Spleen (tissue), 11 donors: ENCODE measurements at regions not wholly inside any gene's neighbourhood (a gene's known extent, or its start where the extent isn't known, plus 50 kb on each side); places are given as distances from the start of the nearest gene placed in this dataset.

Source experiments
- DNase-seq: peaks from one replicate; pipeline ENCODE4 v3.0.0-alpha.2; 2020
- H3K27ac ChIP-seq, 8 donors: fragments of 200-600 bp; sonication (generic) in 7 of 8; 1 replicate in 4 of 8; 2 replicates in 4 of 8; pipeline versions ENCODE4 v1.5.0 to v1.8.0; 2016 to 2021; ENCODE audit warnings: inconsistent platforms in 4 of 8, mild to moderate bottlenecking in 4 of 8, moderate library complexity in 1 of 8
- H3K27me3 ChIP-seq, 7 donors: fragments of 200-600 bp; sonication (generic) in 6 of 7; replicated peaks in 1 of 7; 1 replicate in 4 of 7; 2 replicates in 3 of 7; pipeline versions ENCODE4 v1.5.0 to v1.8.0; 2016 to 2021; ENCODE audit warnings: inconsistent platforms in 3 of 7, mild to moderate bottlenecking in 1 of 7
- H3K36me3 ChIP-seq, 6 donors: fragments of 200-600 bp; sonication (generic) in 5 of 6; 1 replicate in 4 of 6; 2 replicates in 2 of 6; pipeline versions ENCODE4 v1.5.0 to v1.8.0; 2016 to 2021; ENCODE audit warnings: inconsistent platforms in 2 of 6
- H3K4me1 ChIP-seq, 6 donors: fragments of 200-600 bp; sonication (generic) in 5 of 6; 1 replicate in 3 of 6; 2 replicates in 3 of 6; pipeline versions ENCODE4 v1.5.0 to v1.8.0; 2016 to 2021; ENCODE audit warnings: inconsistent platforms in 3 of 6
- H3K4me3 ChIP-seq, 8 donors: fragments of 200-600 bp; sonication (generic) in 7 of 8; 1 replicate in 4 of 8; 2 replicates in 4 of 8; pipeline versions ENCODE4 v1.5.0 to v1.8.0; 2016 to 2021; ENCODE audit warnings: inconsistent platforms in 4 of 8, mild to moderate bottlenecking in 4 of 8, moderate library complexity in 2 of 8
- H3K9me3 ChIP-seq, 8 donors: fragments of 200-600 bp; sonication (generic) in 7 of 8; 1 replicate in 4 of 8; 2 replicates in 4 of 8; pipeline versions ENCODE4 v1.5.0 to v1.8.0; 2016 to 2021; ENCODE audit warnings: inconsistent platforms in 4 of 8
- CTCF ChIP-seq, 11 experiments: fragments of 200-600 bp in 7 of 11; fragments of 450-650 bp in 4 of 11; sonication (generic) in 4 of 11; IDR thresholded peaks in 8 of 11; conservative IDR thresholded peaks in 3 of 11; 1 replicate in 7 of 11; 2 replicates in 4 of 11; pipeline versions ENCODE4 v1.4.0 to v1.8.0; 2016 to 2021; ENCODE audit warnings: antibody characterized with exemption in 11 of 11, inconsistent platforms in 4 of 11, mild to moderate bottlenecking in 1 of 11
- POLR2A ChIP-seq, 3 donors: fragments of 450-650 bp; IDR thresholded peaks; one replicate each; pipeline ENCODE4 v1.5.1; 2017; ENCODE audit warnings: antibody characterized with exemption in 3 of 3, mild to moderate bottlenecking in 1 of 3
- POLR2AphosphoS5 ChIP-seq, 3 donors: sonication (generic); formaldehyde crosslinking; IDR thresholded peaks; one replicate each; pipeline ENCODE4 v1.5.1; 2017; ENCODE audit warnings: antibody characterized with exemption in 3 of 3
- WGBS, 5 donors: extraction: QIAGEN DNeasy Blood & Tissue Kit in 3 of 5; methylation state at CpG; one replicate each; pipeline versions ENCODE4 v1.1.5 to v1.1.7; 2013 to 2018; 5-methylcytosine and 5-hydroxymethylcytosine counted together
- intact Hi-C: fragments of 100-400 bp; cut with DNase I; formaldehyde crosslinking; loops from one replicate; pipeline ENCODE4 v1.15.0; 2023; ENCODE audit warnings: low total_unique reads
- donor health status: healthy with polysubstance abuse.
- donor health status: DM: no; HTN: no; CAD: no; lungs with moderate emphysema.
- donor health status: DM: no; HTN: no; CAD: no.
- donor health status: Bipolar disorder and iron deficiency.
- donor health status: healthy.
- donor health status: DM: no; HTN: no; CAD: no.
- donor health status: DM: yes; HTN: yes; CAD: no.

- no peaks in the 10 kb centered on the region for H3K36me3 ChIP-seq
- no peak for DNase-seq
- no peaks in the 10 kb centered on the region for H3K4me1 ChIP-seq
- H3K27me3 ChIP-seq, result no peaks in the 10 kb centered on the region
- no peaks in the 10 kb centered on the region for H3K9me3 ChIP-seq
- no peak overlapping the region for H3K4me3 ChIP-seq
- intact Hi-C loops, result no loop called here
- TF ChIP-seq CTCF (IDR thresholded peaks at IDR 0.05 in 8 of 11, conservative IDR thresholded peaks at IDR 0.05 in 3 of 11) (no peak), POLR2A (IDR thresholded peaks at IDR 0.05) (no peak), POLR2AphosphoS5 (IDR thresholded peaks at IDR 0.05) (no peak)
- no peak overlapping the region for H3K27ac ChIP-seq
- WGBS, 5 donors, result 72 to 89% (median 80%) methylated on average over 3 of the region's 3 CpGs
These were observed 144.0 kb downstream of the AQP9 start for GRCh38 chr15:58282060-58282708.

DNA sequence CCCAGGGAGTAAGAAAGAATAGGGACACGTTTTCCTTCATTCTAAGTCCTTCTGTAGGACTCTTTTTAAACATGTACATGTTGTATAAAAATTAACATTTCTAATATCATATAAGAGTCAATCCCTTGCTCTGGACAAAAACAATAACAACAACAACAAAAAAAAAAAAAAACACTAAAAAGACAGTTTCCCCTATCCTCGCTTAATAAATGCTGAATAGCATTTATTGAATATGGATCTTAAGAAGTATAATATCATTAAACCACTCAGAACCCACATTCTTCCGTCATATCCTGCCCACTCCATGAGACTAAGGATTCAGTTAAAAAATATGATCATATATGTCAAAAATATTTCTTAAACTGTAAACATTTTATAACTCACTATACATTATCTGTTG, 145.1 kb downstream of the AQP9 start:
- H3K27ac ChIP-seq, result no peak overlapping the region
- H3K9me3 ChIP-seq, result no peaks in the 10 kb centered on the region
- no peak overlapping the region for H3K4me3 ChIP-seq
- H3K4me1 ChIP-seq, result no peaks in the 10 kb centered on the region
- H3K27me3 ChIP-seq, result no peaks in the 10 kb centered on the region
- TF ChIP-seq POLR2AphosphoS5 (IDR thresholded peaks at IDR 0.05), result no peak
- TF ChIP-seq POLR2A (IDR thresholded peaks at IDR 0.05), result no peak
- no peak for TF ChIP-seq CTCF (IDR thresholded peaks at IDR 0.05 in 8 of 11, conservative IDR thresholded peaks at IDR 0.05 in 3 of 11)
- intact Hi-C loops, result no loop called here
- DNase-seq, result no peak
- 84 to 93% (median 88%) methylated on average over 3 of the region's 3 CpGs for WGBS, 5 donors
- H3K36me3 ChIP-seq, result no peaks in the 10 kb centered on the region

- TF ChIP-seq POLR2A (IDR thresholded peaks at IDR 0.05) (no peak), POLR2AphosphoS5 (IDR thresholded peaks at IDR 0.05) (no peak), CTCF (IDR thresholded peaks at IDR 0.05 in 8 of 11, conservative IDR thresholded peaks at IDR 0.05 in 3 of 11) (no peak)
- Histone ChIP-seq H3K27me3 (no peaks in the 10 kb centered on the region), H3K9me3 (no peaks in the 10 kb centered on the region), H3K36me3 (no peaks in the 10 kb centered on the region), H3K4me1 (no peaks in the 10 kb centered on the region), H3K4me3 (no peak overlapping the region), H3K27ac (no peak overlapping the region)
- DNase-seq, result no peak
- 87 to 97% (median 91%) methylated on average over 5 of the region's 5 CpGs for WGBS, 5 donors
- intact Hi-C loops, result no loop called here
These were observed 146.1 kb downstream of the AQP9 start for GRCh38 chr15:58284293-58284692.

GRCh38 chr15:58285212-58285920, 146.4 kb upstream of the LIPC start:
- TF ChIP-seq POLR2A (IDR thresholded peaks at IDR 0.05) (no peak), POLR2AphosphoS5 (IDR thresholded peaks at IDR 0.05) (no peak), CTCF (IDR thresholded peaks at IDR 0.05 in 8 of 11, conservative IDR thresholded peaks at IDR 0.05 in 3 of 11) (no peak)
- WGBS, 5 donors, result 77 to 92% (median 85%) methylated on average over 11 of the region's 11 CpGs
- Histone ChIP-seq H3K27ac (no peak overlapping the region), H3K9me3 (no peaks in the 10 kb centered on the region), H3K4me3 (no peak overlapping the region), H3K27me3 (no peaks in the 10 kb centered on the region), H3K36me3 (no peaks in the 10 kb centered on the region), H3K4me1 (no peaks in the 10 kb centered on the region)
- no peak for DNase-seq
- intact Hi-C loops, result no loop called here
